ENCODE measurements at regions not wholly inside any gene's neighbourhood (a gene's known extent, or its start where the extent isn't known, plus 50 kb on each side); places are given as distances from the start of the nearest gene placed in this dataset.

DNA sequence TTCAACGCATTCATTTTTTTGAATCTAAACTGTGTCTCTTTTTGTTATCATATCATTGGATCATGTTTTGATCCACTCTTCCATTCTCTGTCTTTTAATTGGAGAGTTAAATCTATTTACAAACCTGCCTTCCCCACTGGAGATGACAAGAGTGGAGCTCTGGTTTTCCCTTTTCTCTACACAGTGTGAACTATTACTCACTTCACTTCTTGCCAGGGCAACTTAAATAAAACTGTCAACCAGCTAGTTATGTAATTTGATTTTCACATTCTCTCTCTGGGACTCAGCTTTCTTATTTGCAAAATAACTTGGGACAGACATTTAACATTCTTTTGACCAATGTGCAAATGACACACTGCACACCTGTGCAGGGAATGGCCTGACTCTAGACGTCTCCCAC lies 230.8 kb upstream of the CST7 start:
- TF ChIP-seq TAF1 (IDR thresholded peaks at IDR 0.05; ENCODE audit: low read depth, low read length) (no peak), POLR2AphosphoS5 (IDR thresholded peaks at IDR 0.05; ENCODE audit: low read depth, low read length) (no peak), POLR2A (IDR thresholded peaks at IDR 0.05; ENCODE audit: low read depth, low read length) (no peak), SPI1 (IDR thresholded peaks at IDR 0.05; ENCODE audit: low read depth, low read length) (no peak)

Data from GM12891 (cell line).